ENCODE measurements at regions not wholly inside any gene's neighbourhood (a gene's known extent, or its start where the extent isn't known, plus 50 kb on each side); places are given as distances from the start of the nearest gene placed in this dataset.
"Not testable (repeated sequence)": the region's sequence is repeated elsewhere in the genome, so short reads cannot be mapped to it uniquely, and the experiment has no call there.

GRCh38 chr6:72530152-72530551, 91.7 kb upstream of the KCNQ5 start:
- no peak overlapping the region for H3K4me3 ChIP-seq (ENCODE audit: low read depth, low read length)
- no peak for DNase-seq (ENCODE audit: low read depth)

GRCh38 chr6:72530750-72531149, 91.1 kb upstream of the KCNQ5 start:
- no peak overlapping the region for H3K4me3 ChIP-seq (ENCODE audit: low read depth, low read length)

GRCh38 chr6:72533606-72534005, 88.3 kb upstream of the KCNQ5 start:
- DNase-seq (ENCODE audit: low read depth): no peak
- no peak overlapping the region for H3K4me3 ChIP-seq (ENCODE audit: low read depth, low read length)

More at GRCh38 chr6:72530750-72531149, 91.1 kb upstream of the KCNQ5 start:
- DNase-seq (ENCODE audit: low read depth): no peak

- no peak for DNase-seq (ENCODE audit: low read depth)
- no peak overlapping the region for H3K4me3 ChIP-seq (ENCODE audit: low read depth, low read length)
These were observed 87.6 kb upstream of the KCNQ5 start for GRCh38 chr6:72534236-72534635.

GRCh38 chr6:72535124-72535523, 86.7 kb upstream of the KCNQ5 start:
- no peak overlapping the region for H3K4me3 ChIP-seq (ENCODE audit: low read depth, low read length)
- no peak for DNase-seq (ENCODE audit: low read depth)

- no peak for DNase-seq (ENCODE audit: low read depth)
- no peak overlapping the region for H3K4me3 ChIP-seq (ENCODE audit: low read depth, low read length)
These were observed 74.8 kb upstream of the KCNQ5 start for GRCh38 chr6:72547020-72547419.

- no peak overlapping the region for H3K4me3 ChIP-seq (ENCODE audit: low read depth, low read length)
- DNase-seq (ENCODE audit: low read depth): no peak
These were observed 70.4 kb upstream of the KCNQ5 start for GRCh38 chr6:72551470-72551869.

- no peak overlapping the region for H3K4me3 ChIP-seq (ENCODE audit: low read depth, low read length)
- DNase-seq (ENCODE audit: low read depth): no peak
These were observed 68.9 kb upstream of the KCNQ5 start for GRCh38 chr6:72552938-72553337.

GRCh38 chr6:72553531-72554511, 68.0 kb upstream of the KCNQ5 start:
- peak; percentile 65 for DNase-seq (ENCODE audit: low read depth)

GRCh38 chr6:72554761-72555221, 67.1 kb upstream of the KCNQ5 start:
- DNase-seq (ENCODE audit: low read depth): no peak
- no peak overlapping the region for H3K4me3 ChIP-seq (ENCODE audit: low read depth, low read length)

More at GRCh38 chr6:72553531-72554511, 68.0 kb upstream of the KCNQ5 start:
- no peak overlapping the region for H3K4me3 ChIP-seq (ENCODE audit: low read depth, low read length)

GRCh38 chr6:72559067-72559466, 62.8 kb upstream of the KCNQ5 start:
- no peak for DNase-seq (ENCODE audit: low read depth)
- H3K4me3 ChIP-seq (ENCODE audit: low read depth, low read length): no peak overlapping the region

- DNase-seq (ENCODE audit: low read depth): no peak
- no peak overlapping the region for H3K4me3 ChIP-seq (ENCODE audit: low read depth, low read length)
These were observed 62.3 kb upstream of the KCNQ5 start for GRCh38 chr6:72559555-72559954.

- H3K4me3 ChIP-seq (ENCODE audit: low read depth, low read length): no peak overlapping the region
- DNase-seq (ENCODE audit: low read depth): no peak
These were observed 60.9 kb upstream of the KCNQ5 start for GRCh38 chr6:72560721-72561593.

- no peak overlapping the region for H3K4me3 ChIP-seq (ENCODE audit: low read depth, low read length)
- DNase-seq (ENCODE audit: low read depth): no peak
These were observed 60.2 kb upstream of the KCNQ5 start for GRCh38 chr6:72561629-72562028.

- H3K4me3 ChIP-seq (ENCODE audit: low read depth, low read length): no peak overlapping the region
- DNase-seq (ENCODE audit: low read depth): no peak
These were observed 57.6 kb upstream of the KCNQ5 start for GRCh38 chr6:72564231-72564630.

GRCh38 chr6:72571993-72572392, 49.9 kb upstream of the KCNQ5 start:
- H3K4me3 ChIP-seq (ENCODE audit: low read depth, low read length); DNase-seq (ENCODE audit: low read depth): not testable (repeated sequence)

Data from skeletal muscle cell (primary cell).